OCI-LY1 (cell line): ENCODE measurements at regions not wholly inside any gene's neighbourhood (a gene's known extent, or its start where the extent isn't known, plus 50 kb on each side); places are given as distances from the start of the nearest gene placed in this dataset.

Source experiments
- H2AFZ ChIP-seq: fragments of 200-600 bp; sonication (generic), shearing (Covaris generic); 2 replicates; pipeline ENCODE4 v1.6.0; 2014; ENCODE audit warnings: antibody characterized with exemption, mild to moderate bottlenecking, low read length
- H3F3A ChIP-seq: fragments of 200-600 bp; sonication (generic), shearing (Covaris generic); 2 replicates; pipeline ENCODE4 v1.6.0; 2014; ENCODE audit warnings: mild to moderate bottlenecking, antibody characterized with exemption, low read length, moderate library complexity; ENCODE audit not compliant: insufficient read depth
- H3K27ac ChIP-seq: fragments of 200-600 bp; sonication (generic); 2 replicates; pipeline ENCODE4 v1.5.1; 2014; ENCODE audit warnings: low read length, mixed run types, mild to moderate bottlenecking, low read depth; ENCODE audit not compliant: poor library complexity, severe bottlenecking
- H3K27me3 ChIP-seq: fragments of 200-600 bp; sonication (generic); 2 replicates; pipeline ENCODE4 v1.6.0; 2014; ENCODE audit warnings: antibody characterized with exemption, mild to moderate bottlenecking, low read length, moderate library complexity; ENCODE audit not compliant: insufficient read depth
- H3K36me3 ChIP-seq: fragments of 200-600 bp; sonication (generic); 2 replicates; pipeline ENCODE4 v1.6.1; 2014; ENCODE audit warnings: mild to moderate bottlenecking, antibody characterized with exemption, low read length, moderate library complexity, mixed read lengths; ENCODE audit not compliant: insufficient read depth
- H3K4me1 ChIP-seq: fragments of 200-600 bp; sonication (generic); 2 replicates; pipeline ENCODE4 v1.5.1; 2014; ENCODE audit warnings: mild to moderate bottlenecking, low read length, moderate library complexity; ENCODE audit not compliant: insufficient read depth, severe bottlenecking
- H3K4me2 ChIP-seq: fragments of 200-600 bp; sonication (generic), shearing (Covaris generic); 2 replicates; pipeline ENCODE4 v1.6.1; 2014; ENCODE audit warnings: low read length
- H3K4me3 ChIP-seq: fragments of 200-600 bp; sonication (generic); 2 replicates; pipeline ENCODE4 v1.5.1; 2014; ENCODE audit warnings: low read length, low read depth, mild to moderate bottlenecking, mixed read lengths; ENCODE audit not compliant: poor library complexity, severe bottlenecking
- H3K79me2 ChIP-seq: fragments of 200-600 bp; shearing (Covaris generic); 2 replicates; pipeline ENCODE4 v1.6.1; 2016; ENCODE audit warnings: mixed run types, low read length, mixed read lengths; ENCODE audit not compliant: insufficient read depth
- H3K9ac ChIP-seq: fragments of 200-600 bp; sonication (generic), shearing (Covaris generic); 2 replicates; pipeline ENCODE4 v1.6.1; 2014; ENCODE audit warnings: mild to moderate bottlenecking, low read length, mixed read lengths
- H3K9me2 ChIP-seq: fragments of 200-600 bp; sonication (generic), shearing (Covaris generic); 2 replicates; pipeline ENCODE4 v1.6.1; 2014; ENCODE audit warnings: low read depth, mild to moderate bottlenecking, low read length, mixed read lengths
- H3K9me3 ChIP-seq: fragments of 200-600 bp; shearing (Covaris generic); 2 replicates; pipeline ENCODE4 v1.6.1; 2014; ENCODE audit warnings: low read length, mixed read lengths
- H4K20me1 ChIP-seq: fragments of 200-600 bp; sonication (generic), shearing (Covaris generic); 2 replicates; pipeline ENCODE4 v1.6.0; 2016; ENCODE audit warnings: mild to moderate bottlenecking, low read length; ENCODE audit not compliant: insufficient read depth
- CTCF ChIP-seq: fragments of 200-600 bp; sonication (generic), shearing (Covaris generic); IDR thresholded peaks from 2 replicates; pipeline ENCODE4 v1.5.1; 2017; ENCODE audit warnings: mild to moderate bottlenecking, antibody characterized with exemption, low read length, moderate library complexity, mixed read lengths
- EZH2 ChIP-seq: fragments of 200-600 bp; sonication (generic), shearing (Covaris generic); IDR thresholded peaks from 2 replicates; pipeline ENCODE4 v1.8.0; 2017; ENCODE audit warnings: borderline replicate concordance, mixed run types, mild to moderate bottlenecking, antibody characterized with exemption, low read length, moderate library complexity, mixed read lengths

- Histone ChIP-seq H3K27me3 (no peaks in the 10 kb centered on the region), H3K4me2 (no peak overlapping the region), H2AFZ (no peak overlapping the region), H3F3A (no peaks in the 10 kb centered on the region), H3K27ac (no peak overlapping the region), H3K9ac (no peak overlapping the region), H3K4me1 (no peaks in the 10 kb centered on the region), H3K9me2 (no peaks in the 10 kb centered on the region), H3K4me3 (no peak overlapping the region), H4K20me1 (no peaks in the 10 kb centered on the region), H3K9me3 (no peaks in the 10 kb centered on the region), H3K79me2 (no peaks in the 10 kb centered on the region), H3K36me3 (no peaks in the 10 kb centered on the region)
- TF ChIP-seq EZH2 (no peak), CTCF (no peak)
These were observed 424.1 kb upstream of the CD180 start for GRCh38 chr5:67620424-67621397.

GRCh38 chr5:67619636-67620035, 423.0 kb upstream of the CD180 start:
- TF ChIP-seq CTCF (no peak), EZH2 (no peak)
- Histone ChIP-seq H3K9me3 (no peaks in the 10 kb centered on the region), H3K4me2 (no peak overlapping the region)

GRCh38 chr5:67619235-67619634, 422.6 kb upstream of the CD180 start:
- H3K9me3 ChIP-seq, result no peaks in the 10 kb centered on the region

More at GRCh38 chr5:67619636-67620035, 423.0 kb upstream of the CD180 start:
- Histone ChIP-seq H4K20me1 (no peaks in the 10 kb centered on the region), H3K4me1 (no peaks in the 10 kb centered on the region), H3K27me3 (no peaks in the 10 kb centered on the region), H3K4me3 (no peak overlapping the region), H3K79me2 (no peaks in the 10 kb centered on the region), H3K36me3 (no peaks in the 10 kb centered on the region), H3K27ac (no peak overlapping the region), H3K9ac (no peak overlapping the region), H3F3A (no peaks in the 10 kb centered on the region), H3K9me2 (no peaks in the 10 kb centered on the region), H2AFZ (no peak overlapping the region)

More at GRCh38 chr5:67619235-67619634, 422.6 kb upstream of the CD180 start:
- Histone ChIP-seq H2AFZ (no peak overlapping the region), H4K20me1 (no peaks in the 10 kb centered on the region), H3K4me1 (no peaks in the 10 kb centered on the region), H3K9ac (no peak overlapping the region), H3F3A (no peaks in the 10 kb centered on the region), H3K4me3 (no peak overlapping the region), H3K79me2 (no peaks in the 10 kb centered on the region), H3K27ac (no peak overlapping the region), H3K4me2 (no peak overlapping the region), H3K36me3 (no peaks in the 10 kb centered on the region), H3K9me2 (no peaks in the 10 kb centered on the region), H3K27me3 (no peaks in the 10 kb centered on the region)
- TF ChIP-seq CTCF, result no peak
- no peak for TF ChIP-seq EZH2
